Hepatocyte (in vitro differentiated cells): ENCODE measurements at regions not wholly inside any gene's neighbourhood (a gene's known extent, or its start where the extent isn't known, plus 50 kb on each side); places are given as distances from the start of the nearest gene placed in this dataset.

Source experiments
- DNase-seq: peaks from one replicate; pipeline ENCODE4 v3.0.0-alpha.2; 2016; ENCODE audit warnings: low spot score
- H2AFZ ChIP-seq: fragments of 200-600 bp; sonication (generic); 2 replicates; pipeline ENCODE4 v1.6.0; 2016; ENCODE audit warnings: antibody characterized with exemption, mild to moderate bottlenecking
- H3K27ac ChIP-seq: fragments of 200-600 bp; sonication (generic); 2 replicates; pipeline ENCODE4 v1.5.1; 2016; ENCODE audit warnings: mild to moderate bottlenecking
- H3K27me3 ChIP-seq: fragments of 200-600 bp; sonication (generic); 2 replicates; pipeline ENCODE4 v1.6.1; 2016
- H3K36me3 ChIP-seq: fragments of 200-600 bp; sonication (generic); replicated peaks from 2 replicates; pipeline ENCODE4 v1.5.1; 2016; ENCODE audit warnings: low read depth; ENCODE audit not compliant: insufficient read depth
- H3K4me1 ChIP-seq: fragments of 200-600 bp; sonication (generic); 2 replicates; pipeline ENCODE4 v1.5.1; 2016; ENCODE audit warnings: mild to moderate bottlenecking, moderate library complexity; ENCODE audit not compliant: insufficient read depth
- H3K4me2 ChIP-seq: fragments of 200-600 bp; sonication (generic); 2 replicates; pipeline ENCODE4 v1.6.0; 2016
- H3K4me3 ChIP-seq: fragments of 200-600 bp; sonication (generic); 2 replicates; pipeline ENCODE4 v1.5.1; 2016; ENCODE audit warnings: mild to moderate bottlenecking
- H3K79me2 ChIP-seq: fragments of 200-600 bp; sonication (generic); 2 replicates; pipeline ENCODE4 v1.6.0; 2017; ENCODE audit warnings: mild to moderate bottlenecking
- H3K9me2 ChIP-seq: fragments of 200-600 bp; sonication (generic); replicated peaks from 2 replicates; pipeline ENCODE4 v1.6.0; 2017; ENCODE audit warnings: mild to moderate bottlenecking; ENCODE audit not compliant: insufficient read depth
- H3K9me3 ChIP-seq: fragments of 200-600 bp; sonication (generic); 2 replicates; pipeline ENCODE4 v1.5.1; 2016; ENCODE audit warnings: low read depth, mild to moderate bottlenecking
- H4K20me1 ChIP-seq: fragments of 200-600 bp; sonication (generic); 2 replicates; pipeline ENCODE4 v1.6.0; 2016; ENCODE audit warnings: mild to moderate bottlenecking; ENCODE audit not compliant: insufficient read depth, poor library complexity, severe bottlenecking
- EZH2 ChIP-seq: fragments of 200-600 bp; sonication (generic); IDR thresholded peaks from 2 replicates; pipeline ENCODE4 v1.6.1; 2016; ENCODE audit warnings: antibody characterized with exemption, mild to moderate bottlenecking, borderline replicate concordance
- EZH2phosphoT487 ChIP-seq: fragments of 200-600 bp; sonication (generic); IDR thresholded peaks from one replicate; pipeline ENCODE4 v1.6.1; 2018; ENCODE audit warnings: antibody characterized with exemption, mild to moderate bottlenecking, low read depth, moderate library complexity; ENCODE audit not compliant: unreplicated experiment, severe bottlenecking
- WGBS: methylation state at CpG from one replicate; pipeline ENCODE4 v1.1.6; 2016; ENCODE audit warnings: low lambda C conversion rate; ENCODE audit errors: missing lambda C conversion rate; 5-methylcytosine and 5-hydroxymethylcytosine counted together
- TF ChIP-seq, protein P1 (sequence below): fragments of 200-600 bp; sonication (generic); IDR thresholded peaks from 2 replicates; pipeline ENCODE4 v1.5.1; 2016; ENCODE audit warnings: antibody characterized with exemption, mild to moderate bottlenecking; ENCODE audit not compliant: poor library complexity

GRCh38 chr4:149928507-149928906 lies 112.9 kb upstream of the IQCM start:
- Histone ChIP-seq H3K9me2 (no peaks in the 10 kb centered on the region), H3K27ac (no peak overlapping the region), H3K4me1 (no peaks in the 10 kb centered on the region), H3K79me2 (no peaks in the 10 kb centered on the region), H2AFZ (no peak overlapping the region), H3K4me2 (no peak overlapping the region), H3K36me3 (no peaks in the 10 kb centered on the region), H3K9me3 (no peaks in the 10 kb centered on the region), H4K20me1 (no peaks in the 10 kb centered on the region), H3K27me3 (no peaks in the 10 kb centered on the region), H3K4me3 (no peak overlapping the region)
- WGBS = 83% methylated on average over 1 of the region's 1 CpG
- no peak for TF ChIP-seq EZH2
- no peak for TF ChIP-seq EZH2phosphoT487
- TF ChIP-seq, protein P1, sequence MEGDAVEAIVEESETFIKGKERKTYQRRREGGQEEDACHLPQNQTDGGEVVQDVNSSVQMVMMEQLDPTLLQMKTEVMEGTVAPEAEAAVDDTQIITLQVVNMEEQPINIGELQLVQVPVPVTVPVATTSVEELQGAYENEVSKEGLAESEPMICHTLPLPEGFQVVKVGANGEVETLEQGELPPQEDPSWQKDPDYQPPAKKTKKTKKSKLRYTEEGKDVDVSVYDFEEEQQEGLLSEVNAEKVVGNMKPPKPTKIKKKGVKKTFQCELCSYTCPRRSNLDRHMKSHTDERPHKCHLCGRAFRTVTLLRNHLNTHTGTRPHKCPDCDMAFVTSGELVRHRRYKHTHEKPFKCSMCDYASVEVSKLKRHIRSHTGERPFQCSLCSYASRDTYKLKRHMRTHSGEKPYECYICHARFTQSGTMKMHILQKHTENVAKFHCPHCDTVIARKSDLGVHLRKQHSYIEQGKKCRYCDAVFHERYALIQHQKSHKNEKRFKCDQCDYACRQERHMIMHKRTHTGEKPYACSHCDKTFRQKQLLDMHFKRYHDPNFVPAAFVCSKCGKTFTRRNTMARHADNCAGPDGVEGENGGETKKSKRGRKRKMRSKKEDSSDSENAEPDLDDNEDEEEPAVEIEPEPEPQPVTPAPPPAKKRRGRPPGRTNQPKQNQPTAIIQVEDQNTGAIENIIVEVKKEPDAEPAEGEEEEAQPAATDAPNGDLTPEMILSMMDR = no peak
- DNase-seq = no peak

DNA sequence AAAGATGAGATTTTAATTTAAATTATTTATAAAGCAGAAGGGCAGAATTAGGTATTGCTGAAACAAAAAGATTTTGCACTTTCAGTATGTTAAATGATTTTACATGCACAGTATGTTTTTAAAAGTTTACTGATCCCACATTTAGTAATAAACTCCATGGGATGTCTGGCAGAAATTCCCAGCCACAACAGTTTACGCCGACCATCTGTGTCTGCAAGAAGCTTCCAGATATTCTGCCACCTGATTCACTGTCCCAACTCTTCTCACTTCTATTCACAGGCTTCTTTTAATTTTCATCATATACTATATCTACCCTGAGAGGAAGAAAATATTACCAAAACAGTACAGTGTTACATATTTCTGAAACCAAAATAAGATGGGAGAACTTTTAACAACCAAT lies 115.8 kb upstream of the IQCM start:
- H4K20me1 ChIP-seq = no peaks in the 10 kb centered on the region
- no peaks in the 10 kb centered on the region for H3K9me3 ChIP-seq
- WGBS = 61% methylated on average over 2 of the region's 2 CpGs
- H3K9me2 ChIP-seq = no peaks in the 10 kb centered on the region
- H3K4me1 ChIP-seq = no peaks in the 10 kb centered on the region
- no peak overlapping the region for H3K27ac ChIP-seq
- no peak overlapping the region for H3K4me2 ChIP-seq
- DNase-seq = no peak
- no peaks in the 10 kb centered on the region for H3K27me3 ChIP-seq
- no peak overlapping the region for H2AFZ ChIP-seq
- H3K36me3 ChIP-seq = no peaks in the 10 kb centered on the region
- no peak for TF ChIP-seq EZH2phosphoT487
- TF ChIP-seq, protein P1 = no peak
- no peak for TF ChIP-seq EZH2
- H3K79me2 ChIP-seq = no peaks in the 10 kb centered on the region
- no peak overlapping the region for H3K4me3 ChIP-seq

DNA sequence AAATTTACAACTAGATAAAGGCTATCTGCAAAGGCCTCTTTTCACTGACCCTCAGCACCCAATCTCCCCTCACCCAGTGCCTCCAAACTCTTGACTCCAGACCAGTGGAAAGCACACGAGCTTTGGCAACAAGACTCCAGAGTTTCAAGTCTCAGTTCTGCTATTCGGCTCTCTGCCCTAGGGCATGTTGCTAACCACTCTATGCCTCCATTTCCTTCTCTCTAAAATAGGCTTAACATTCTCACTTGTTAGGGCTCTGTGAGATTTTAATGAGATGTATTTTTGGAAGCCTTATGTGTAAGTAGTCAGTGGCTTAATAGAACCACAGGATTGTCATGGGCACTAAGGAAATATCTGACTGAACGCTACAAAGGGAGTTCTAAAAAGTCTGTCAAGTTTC lies 116.5 kb upstream of the IQCM start:
- Histone ChIP-seq H3K4me3 (no peak overlapping the region), H3K27ac (no peak overlapping the region), H3K9me3 (no peaks in the 10 kb centered on the region), H3K4me2 (no peak overlapping the region), H3K27me3 (no peaks in the 10 kb centered on the region), H4K20me1 (no peaks in the 10 kb centered on the region), H3K9me2 (no peaks in the 10 kb centered on the region), H3K36me3 (no peaks in the 10 kb centered on the region), H2AFZ (no peak overlapping the region), H3K4me1 (no peaks in the 10 kb centered on the region), H3K79me2 (no peaks in the 10 kb centered on the region)
- TF ChIP-seq EZH2phosphoT487 = no peak
- no peak for TF ChIP-seq EZH2
- TF ChIP-seq, protein P1 = no peak
- no peak for DNase-seq
- 57% methylated on average over 3 of the region's 3 CpGs for WGBS

DNA sequence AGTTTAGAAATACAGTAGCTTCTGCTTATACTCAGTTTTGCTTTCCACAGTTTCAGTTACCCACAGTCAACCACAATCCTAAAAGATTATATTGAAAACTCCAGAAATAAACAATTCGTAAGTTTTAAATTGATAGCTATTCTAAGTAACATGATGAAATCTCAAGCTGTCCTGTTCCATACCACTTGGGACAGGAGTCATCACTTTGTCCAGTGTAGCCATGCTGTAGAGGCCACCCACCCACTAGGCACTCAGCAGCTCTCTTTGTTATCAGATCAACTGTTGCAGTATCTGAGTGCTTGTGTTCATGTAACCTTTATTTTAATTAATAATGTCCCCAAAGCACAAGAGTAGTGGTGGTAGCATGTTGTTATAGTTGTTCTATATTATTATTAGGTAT lies 117.5 kb upstream of the IQCM start:
- DNase-seq = no peak
- Histone ChIP-seq H3K27ac (no peak overlapping the region), H3K9me2 (no peaks in the 10 kb centered on the region), H3K4me2 (no peak overlapping the region), H4K20me1 (no peaks in the 10 kb centered on the region), H2AFZ (no peak overlapping the region), H3K4me3 (no peak overlapping the region), H3K79me2 (no peaks in the 10 kb centered on the region), H3K27me3 (no peaks in the 10 kb centered on the region), H3K36me3 (no peaks in the 10 kb centered on the region), H3K9me3 (no peaks in the 10 kb centered on the region), H3K4me1 (no peaks in the 10 kb centered on the region)
- TF ChIP-seq, protein P1 = no peak
- TF ChIP-seq EZH2phosphoT487 = no peak
- no peak for TF ChIP-seq EZH2
- WGBS = 77% methylated on average over 1 of the region's 1 CpG
